Thymus (tissue), 11 donors: ENCODE measurements at regions not wholly inside any gene's neighbourhood (a gene's known extent, or its start where the extent isn't known, plus 50 kb on each side); places are given as distances from the start of the nearest gene placed in this dataset.

ENCODE experiments used
- DNase-seq, 9 donors: peaks; one replicate each; pipeline ENCODE4 v3.0.0-alpha.2; 2013; ENCODE audit warnings: low spot score in 9 of 9, low read depth in 6 of 9, missing footprints in 1 of 9
- H3K27ac ChIP-seq, 2 donors: one replicate each; pipeline ENCODE4 v1.5.1; 2013; ENCODE audit warnings: control low read depth in 1 of 2, low read depth in 1 of 2, low read length in 1 of 2, mild to moderate bottlenecking in 1 of 2, moderate library complexity in 1 of 2
- H3K27me3 ChIP-seq, 2 donors: one replicate each; pipeline ENCODE4 v1.5.1; 2013; ENCODE audit warnings: low read length in 1 of 2; ENCODE audit not compliant: control insufficient read depth in 2 of 2, insufficient read depth in 1 of 2
- H3K36me3 ChIP-seq, 2 donors: one replicate each; pipeline ENCODE4 v1.5.1; 2013; ENCODE audit warnings: low read length in 1 of 2, mild to moderate bottlenecking in 1 of 2, moderate library complexity in 1 of 2; ENCODE audit not compliant: control insufficient read depth in 2 of 2, insufficient read depth in 2 of 2
- H3K4me1 ChIP-seq, 2 donors: one replicate each; pipeline ENCODE4 v1.5.1; 2013; ENCODE audit warnings: low read length in 2 of 2; ENCODE audit not compliant: control insufficient read depth in 2 of 2, insufficient read depth in 2 of 2
- H3K4me3 ChIP-seq, 2 donors: one replicate each; pipeline ENCODE4 v1.5.1; 2013; ENCODE audit warnings: low read length in 2 of 2, control low read depth in 1 of 2, mild to moderate bottlenecking in 1 of 2
- H3K9me3 ChIP-seq, 2 donors: one replicate each; pipeline ENCODE4 v1.5.1; 2013; ENCODE audit warnings: low read length in 1 of 2, mild to moderate bottlenecking in 1 of 2; ENCODE audit not compliant: control insufficient read depth in 2 of 2, insufficient read depth in 1 of 2
- WGBS: extraction: QIAGEN DNeasy Blood & Tissue Kit; methylation state at CpG from one replicate; pipeline ENCODE4 v1.1.7; 2013; 5-methylcytosine and 5-hydroxymethylcytosine counted together
- donor health status: healthy.

- Histone ChIP-seq H3K27ac (no peak overlapping the region), H3K9me3 (no peaks in the 10 kb centered on the region), H3K36me3 (no peaks in the 10 kb centered on the region), H3K4me1 (no peaks in the 10 kb centered on the region), H3K4me3 (no peak overlapping the region), H3K27me3 (no peaks in the 10 kb centered on the region)
- no peak for DNase-seq
These were observed 115.7 kb upstream of the PMFBP1 start for GRCh38 chr16:72287649-72288048.

GRCh38 chr16:72286936-72287620, 115.1 kb upstream of the PMFBP1 start:
- no peak overlapping the region for H3K27ac ChIP-seq
- no peaks in the 10 kb centered on the region for H3K4me1 ChIP-seq
- no peak for DNase-seq
- H3K36me3 ChIP-seq: no peaks in the 10 kb centered on the region
- no peaks in the 10 kb centered on the region for H3K9me3 ChIP-seq
- over 99% methylated on average over 3 of the region's 3 CpGs for WGBS
- no peak overlapping the region for H3K4me3 ChIP-seq
- H3K27me3 ChIP-seq: no peaks in the 10 kb centered on the region

- 91% methylated on average over 6 of the region's 6 CpGs for WGBS
- Histone ChIP-seq H3K36me3 (no peaks in the 10 kb centered on the region), H3K4me3 (no peak overlapping the region), H3K27ac (no peak overlapping the region), H3K27me3 (no peaks in the 10 kb centered on the region), H3K9me3 (no peaks in the 10 kb centered on the region), H3K4me1 (no peaks in the 10 kb centered on the region)
- no peak for DNase-seq
These were observed 113.8 kb upstream of the PMFBP1 start for GRCh38 chr16:72285728-72286127.

GRCh38 chr16:72285324-72285723, 113.4 kb upstream of the PMFBP1 start:
- DNase-seq: no peak
- no peaks in the 10 kb centered on the region for H3K27me3 ChIP-seq
- WGBS: 98% methylated on average over 5 of the region's 5 CpGs
- H3K27ac ChIP-seq: no peak overlapping the region
- no peaks in the 10 kb centered on the region for H3K4me1 ChIP-seq
- no peak overlapping the region for H3K4me3 ChIP-seq
- H3K36me3 ChIP-seq: no peaks in the 10 kb centered on the region
- H3K9me3 ChIP-seq: no peaks in the 10 kb centered on the region

- Histone ChIP-seq H3K9me3 (no peaks in the 10 kb centered on the region), H3K27me3 (no peaks in the 10 kb centered on the region), H3K4me1 (no peaks in the 10 kb centered on the region), H3K27ac (no peak overlapping the region), H3K36me3 (no peaks in the 10 kb centered on the region), H3K4me3 (no peak overlapping the region)
- no peak for DNase-seq
- 97% methylated on average over 13 of the region's 13 CpGs for WGBS
These were observed 112.3 kb upstream of the PMFBP1 start for GRCh38 chr16:72284042-72284789.

- no peaks in the 10 kb centered on the region for H3K4me1 ChIP-seq
- H3K36me3 ChIP-seq: no peaks in the 10 kb centered on the region
- no peaks in the 10 kb centered on the region for H3K27me3 ChIP-seq
- no peak overlapping the region for H3K4me3 ChIP-seq
- H3K9me3 ChIP-seq: no peaks in the 10 kb centered on the region
- DNase-seq: no peak
- H3K27ac ChIP-seq: no peak overlapping the region
- WGBS: 98% methylated on average over 1 of the region's 1 CpG
These were observed 110.4 kb upstream of the PMFBP1 start for GRCh38 chr16:72282362-72282761.

GRCh38 chr16:72278301-72278700, 106.3 kb upstream of the PMFBP1 start:
- WGBS: 97% methylated on average over 3 of the region's 3 CpGs
- DNase-seq: no peak
- H3K4me1 ChIP-seq: no peaks in the 10 kb centered on the region
- H3K9me3 ChIP-seq: no peaks in the 10 kb centered on the region
- H3K27ac ChIP-seq: no peak overlapping the region
- H3K36me3 ChIP-seq: no peaks in the 10 kb centered on the region
- no peak overlapping the region for H3K4me3 ChIP-seq
- H3K27me3 ChIP-seq: no peaks in the 10 kb centered on the region

- 98% methylated on average over 2 of the region's 2 CpGs for WGBS
- H3K27ac ChIP-seq: no peak overlapping the region
- H3K4me1 ChIP-seq: no peaks in the 10 kb centered on the region
- no peak overlapping the region for H3K4me3 ChIP-seq
- DNase-seq: no peak
- no peaks in the 10 kb centered on the region for H3K27me3 ChIP-seq
- no peaks in the 10 kb centered on the region for H3K9me3 ChIP-seq
- no peaks in the 10 kb centered on the region for H3K36me3 ChIP-seq
These were observed 105.8 kb upstream of the PMFBP1 start for GRCh38 chr16:72277749-72278148.

GRCh38 chr16:72271699-72272240, 99.8 kb upstream of the PMFBP1 start:
- Histone ChIP-seq H3K27me3 (no peaks in the 10 kb centered on the region), H3K9me3 (no peaks in the 10 kb centered on the region), H3K4me3 (no peak overlapping the region), H3K4me1 (no peaks in the 10 kb centered on the region), H3K36me3 (no peaks in the 10 kb centered on the region), H3K27ac (no peak overlapping the region)
- DNase-seq: no peak
- WGBS: 97% methylated on average over 3 of the region's 3 CpGs
